ENCODE measurements at regions not wholly inside any gene's neighbourhood (a gene's known extent, or its start where the extent isn't known, plus 50 kb on each side); places are given as distances from the start of the nearest gene placed in this dataset.

GRCh38 chr2:215579809-215580208 is 143.9 kb upstream of the FN1 start (continued):
- TF ChIP-seq ZBTB4 (CRISPR knock-in tag; IDR thresholded peaks at IDR 0.05) (no peak), SREBF1 (IDR thresholded peaks at IDR 0.05; ENCODE audit: low read length) (no peak), NR2C2 (IDR thresholded peaks at IDR 0.05; ENCODE audit: borderline replicate concordance, control insufficient read depth, insufficient read length, low read depth) (no peak), ZBTB40 (IDR thresholded peaks at IDR 0.05; ENCODE audit: borderline replicate concordance) (no peak), NFXL1 (IDR thresholded peaks at IDR 0.05; ENCODE audit: borderline replicate concordance) (no peak), RBBP5 (conservative IDR thresholded peaks at IDR 0.05) (no peak), ATF2 (IDR thresholded peaks at IDR 0.05; ENCODE audit: low read length) (no peak), CEBPB (IDR thresholded peaks at IDR 0.05; ENCODE audit: borderline replicate concordance in 1 of 2, low read depth in 2 of 2, low read length in 2 of 2) (no peak), ZNF384 (IDR thresholded peaks at IDR 0.05; ENCODE audit: borderline replicate concordance, low read depth, low read length) (no peak)
